Uterus (tissue), 2 donors: ENCODE measurements at regions not wholly inside any gene's neighbourhood (a gene's known extent, or its start where the extent isn't known, plus 50 kb on each side); places are given as distances from the start of the nearest gene placed in this dataset.

Source experiments
- CTCF ChIP-seq, 4 experiments: fragments of 200-600 bp in 2 of 4; fragments of 450-650 bp in 2 of 4; sonication (generic) in 2 of 4; IDR thresholded peaks; one replicate each; pipeline ENCODE4 v1.5.1; 2016 to 2019; ENCODE audit warnings: antibody characterized with exemption in 4 of 4, mild to moderate bottlenecking in 2 of 4, moderate library complexity in 1 of 4
- POLR2A ChIP-seq, 2 donors: fragments of 450-650 bp; IDR thresholded peaks; one replicate each; pipeline ENCODE4 v1.6.1; 2016; ENCODE audit warnings: antibody characterized with exemption in 2 of 2, mild to moderate bottlenecking in 1 of 2, moderate library complexity in 1 of 2

GRCh38 chr1:193312432-193312831, 126.0 kb upstream of the B3GALT2 start:
- TF ChIP-seq CTCF (IDR thresholded peaks at IDR 0.05), result no peak
- TF ChIP-seq POLR2A (IDR thresholded peaks at IDR 0.05), result no peak
